AG20443 (cell line): ENCODE measurements at regions not wholly inside any gene's neighbourhood (a gene's known extent, or its start where the extent isn't known, plus 50 kb on each side); places are given as distances from the start of the nearest gene placed in this dataset.
"Not testable (repeated sequence)": the region's sequence is repeated elsewhere in the genome, so short reads cannot be mapped to it uniquely, and the experiment has no call there.

Source experiments
- DNase-seq: peaks from one replicate; pipeline ENCODE4 v3.0.0; 2012; ENCODE audit warnings: low spot score, mixed read lengths

DNA sequence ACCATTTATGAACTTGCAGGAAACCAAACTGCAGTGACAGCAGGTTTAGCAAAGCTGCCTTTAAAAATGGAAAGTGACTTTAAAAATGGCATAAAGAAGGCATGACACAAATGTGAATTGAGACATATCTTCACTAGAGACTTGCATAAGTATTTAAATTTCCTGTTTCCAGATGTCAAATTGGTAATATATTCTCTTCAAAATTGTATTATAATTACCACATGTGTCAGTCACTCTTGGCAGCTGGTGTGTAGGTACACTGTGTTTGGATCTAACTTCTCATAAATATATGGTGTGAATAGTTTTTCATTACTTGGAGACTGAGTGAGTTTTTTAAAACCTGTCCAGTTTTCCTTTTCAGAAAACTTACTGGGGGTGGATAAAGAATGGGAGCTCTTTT lies 636.2 kb upstream of the SGO1 start:
- no peak for DNase-seq

DNA sequence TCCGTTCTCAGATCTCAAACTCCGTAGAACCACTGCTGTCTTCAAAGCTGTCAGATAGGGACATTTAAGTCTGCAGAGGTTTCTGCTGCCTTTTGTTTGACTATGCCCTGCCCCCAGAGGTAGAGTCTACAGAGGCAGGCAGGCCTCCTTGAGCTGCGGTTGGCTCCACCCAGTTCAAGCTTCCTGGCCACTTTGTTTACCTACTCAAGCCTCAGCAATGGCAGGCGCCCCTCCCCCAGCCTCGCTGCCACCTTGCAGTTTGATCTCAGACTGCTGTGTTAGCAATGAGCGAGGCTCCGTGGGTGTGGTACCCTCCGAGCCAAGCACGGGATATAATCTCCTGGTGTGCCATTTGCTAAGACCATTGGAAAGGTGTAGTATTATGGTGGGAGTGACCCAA lies 634.9 kb upstream of the SGO1 start:
- DNase-seq = not testable (repeated sequence)

DNA sequence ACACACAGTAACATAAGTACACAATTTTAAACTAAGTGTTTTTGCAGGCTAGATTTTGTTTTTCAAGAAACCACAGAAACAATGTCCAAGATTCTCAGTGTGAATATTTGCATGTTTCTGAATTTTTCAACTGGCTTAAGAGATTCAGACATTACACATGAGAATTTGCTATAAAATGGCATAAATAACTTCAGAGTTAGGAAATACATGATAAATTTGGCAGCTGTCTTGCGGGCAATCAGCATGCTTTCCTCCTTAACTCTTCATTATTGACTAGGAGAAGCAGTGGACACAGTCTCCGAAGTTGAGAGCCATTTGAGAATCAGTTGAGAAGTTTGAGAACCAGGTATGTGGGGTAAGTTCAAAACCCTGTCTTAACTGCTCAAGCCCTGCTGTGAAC lies 625.6 kb upstream of the SGO1 start:
- DNase-seq = peak; percentile 10

DNA sequence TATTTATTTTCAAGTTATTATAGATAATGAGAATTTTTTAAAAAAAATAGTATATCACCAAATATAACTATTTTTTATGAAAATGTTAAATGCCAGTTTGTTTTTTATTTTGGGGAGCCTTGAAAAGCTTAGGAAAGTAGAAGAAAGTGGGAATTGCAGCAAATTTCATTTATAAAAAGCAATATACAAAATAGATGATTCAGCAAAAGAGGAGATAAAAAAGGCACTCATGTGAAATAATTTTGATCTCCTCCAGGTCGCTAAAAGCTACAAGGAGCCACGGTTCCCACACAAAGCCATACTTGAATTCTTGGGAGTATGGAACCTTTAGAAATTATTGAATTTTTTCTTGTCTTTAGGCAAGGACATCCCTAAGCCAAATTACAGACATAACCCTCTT lies 625.0 kb upstream of the SGO1 start:
- DNase-seq = no peak

DNA sequence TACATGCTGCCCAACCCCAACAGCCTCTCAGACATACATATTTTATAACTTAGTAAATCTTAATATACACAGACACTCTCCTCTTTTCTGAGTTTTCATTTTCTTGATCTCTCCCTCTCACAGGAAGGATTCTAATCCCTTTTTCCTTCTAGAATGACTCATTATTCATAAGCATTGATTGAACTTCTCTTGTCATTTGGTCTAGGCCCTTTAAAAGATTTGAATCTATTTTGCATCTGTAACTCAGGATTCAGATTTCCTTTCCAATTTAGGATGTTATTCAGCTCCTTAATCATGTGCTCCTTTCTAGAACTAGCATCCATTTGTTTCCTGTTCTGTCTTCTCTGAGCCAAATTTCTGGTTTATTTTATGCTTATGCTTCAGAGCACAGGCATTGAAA lies 624.5 kb upstream of the SGO1 start:
- no peak for DNase-seq

DNA sequence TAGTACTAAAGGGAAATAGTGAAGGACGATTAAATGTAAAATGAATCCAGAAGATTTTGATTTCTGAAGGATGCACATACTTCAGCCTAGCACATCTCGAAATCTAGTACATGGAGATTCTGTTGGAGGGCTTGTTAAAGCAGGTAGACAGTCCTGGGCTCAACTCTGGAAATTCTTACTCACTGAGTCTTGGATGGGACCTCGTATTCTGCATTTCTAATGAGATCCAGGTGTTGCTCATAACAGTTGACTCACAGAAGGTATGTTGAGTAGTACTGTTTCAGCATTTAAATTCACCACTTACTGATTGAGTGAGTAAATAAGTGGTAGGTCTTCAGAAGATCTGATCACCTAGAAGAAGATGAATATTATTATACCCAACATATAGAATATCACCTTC lies 623.4 kb upstream of the SGO1 start:
- no peak for DNase-seq

DNA sequence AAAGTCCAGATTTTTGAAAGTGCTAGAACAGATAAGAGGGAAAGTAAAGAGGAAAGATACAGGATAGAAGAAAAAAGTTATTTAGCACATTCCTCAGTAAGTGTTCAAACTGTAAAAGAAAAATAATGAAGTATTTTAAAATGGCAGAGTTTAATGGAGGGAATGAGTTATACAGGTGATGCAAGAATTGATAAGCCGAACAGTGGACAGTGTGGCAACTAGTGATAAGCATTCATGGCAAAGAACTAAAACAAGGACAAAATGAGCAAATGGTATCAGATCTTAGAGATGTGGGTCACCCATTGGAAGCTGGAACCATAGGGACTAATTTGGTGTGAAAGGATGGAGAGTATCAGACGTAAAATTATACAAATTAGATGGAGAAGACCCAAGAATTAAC lies 622.9 kb upstream of the SGO1 start:
- no peak for DNase-seq

DNA sequence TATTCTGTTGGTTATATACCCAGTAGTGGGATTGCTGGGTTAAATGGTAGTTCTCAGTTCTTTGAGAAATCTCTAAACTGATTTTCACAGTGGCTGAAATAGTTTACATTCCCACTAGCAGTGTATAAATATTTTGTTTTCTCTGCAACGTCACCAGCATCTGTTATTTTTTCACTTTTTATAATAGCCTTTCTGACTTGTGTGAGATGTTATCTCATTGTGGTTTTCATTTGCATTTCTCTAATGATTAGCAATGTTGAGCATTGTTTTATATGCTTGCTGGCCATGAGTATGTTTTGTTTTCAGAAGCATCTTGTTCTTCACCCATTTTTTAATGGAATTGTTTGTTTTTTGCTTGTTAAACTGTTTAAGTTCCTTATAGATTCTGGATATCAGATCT lies 612.7 kb upstream of the SGO1 start:
- DNase-seq = no peak

DNA sequence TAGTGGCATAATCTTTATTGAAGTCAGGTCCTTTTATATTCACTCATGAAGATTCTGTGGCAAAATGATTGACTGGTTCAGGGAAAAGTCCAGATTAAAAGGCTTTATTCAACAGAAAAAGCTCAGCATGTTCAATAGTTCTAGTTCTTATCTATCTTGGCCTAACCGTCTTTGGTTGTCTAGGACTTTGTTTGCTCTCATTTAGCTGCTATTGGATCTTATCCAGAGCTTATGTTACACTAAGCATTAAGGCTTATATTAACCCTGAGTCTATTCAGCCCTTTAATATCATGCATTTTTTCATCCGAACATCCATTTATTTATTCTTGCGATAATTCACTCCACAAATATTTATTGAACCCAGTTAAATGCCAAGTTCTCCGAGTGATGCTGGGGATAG lies 601.0 kb upstream of the SGO1 start:
- DNase-seq = no peak

DNA sequence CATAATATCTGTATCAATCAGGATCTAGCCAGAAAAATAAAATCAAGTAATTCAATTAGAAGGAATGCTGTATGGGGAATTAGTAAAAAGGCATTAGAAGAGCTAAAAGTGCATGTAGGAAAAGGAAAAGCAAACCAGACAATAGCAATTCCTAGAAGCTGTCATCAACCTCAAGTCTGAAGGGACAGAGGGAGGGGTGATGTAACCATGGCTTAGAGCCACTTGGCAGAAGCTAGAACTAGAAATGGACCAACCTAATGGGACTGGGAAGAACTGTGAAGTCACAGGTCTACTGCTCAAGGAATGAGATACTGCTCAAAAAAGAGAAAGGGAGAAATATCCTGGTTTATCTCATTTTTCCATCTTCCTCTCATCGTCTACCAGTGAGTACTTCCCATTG lies 590.7 kb upstream of the SGO1 start:
- peak; percentile 23 for DNase-seq

DNA sequence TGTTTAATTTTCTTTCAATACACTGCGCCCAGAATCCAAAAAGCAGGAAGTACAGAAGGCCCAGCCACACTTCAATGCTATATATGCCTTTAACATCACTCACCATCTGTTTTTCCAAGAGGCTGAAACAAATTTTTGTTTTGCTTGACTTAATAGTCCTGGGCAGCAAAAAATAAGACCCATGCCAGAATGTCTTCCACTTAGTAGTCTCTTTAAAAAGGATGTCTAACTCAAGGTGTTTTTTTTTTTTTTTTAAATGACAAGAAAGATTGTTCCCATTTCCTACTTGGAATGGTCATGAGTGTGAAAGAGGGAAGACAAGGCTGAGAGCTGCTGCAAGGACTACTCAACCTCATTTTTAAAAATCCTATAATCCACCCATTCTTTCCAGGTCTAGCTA lies 590.3 kb upstream of the SGO1 start:
- no peak for DNase-seq

DNA sequence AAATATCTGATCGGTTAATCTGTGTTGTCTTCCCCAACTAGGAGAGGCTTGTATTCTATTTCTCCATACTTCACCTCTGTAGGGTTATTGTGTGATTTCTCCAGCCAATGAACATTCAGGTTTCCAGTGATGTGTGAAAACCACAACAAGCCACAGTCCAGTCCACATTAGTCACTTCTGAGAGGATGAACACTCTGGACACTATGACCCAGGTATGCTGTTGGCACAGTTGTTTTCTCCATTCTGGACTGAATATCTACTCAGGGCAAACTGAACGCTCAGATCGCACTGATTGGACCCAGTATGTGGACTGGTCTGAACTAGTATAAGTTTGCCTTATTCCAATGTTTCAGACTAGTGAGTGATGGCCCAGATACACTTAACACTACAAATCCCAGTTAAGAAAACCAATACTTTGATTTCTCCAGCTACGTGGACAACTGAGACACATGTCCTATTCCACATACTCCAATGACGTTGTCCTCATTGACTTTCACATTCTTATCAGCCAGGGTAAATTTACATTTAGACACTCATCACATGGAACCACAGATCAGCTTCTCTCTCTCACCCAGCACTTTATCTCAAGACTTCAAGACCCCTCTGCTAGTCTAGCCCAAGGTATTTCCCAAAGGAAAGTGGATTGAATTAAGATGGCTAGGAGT lies 587.4 kb upstream of the SGO1 start:
- DNase-seq = no peak

DNA sequence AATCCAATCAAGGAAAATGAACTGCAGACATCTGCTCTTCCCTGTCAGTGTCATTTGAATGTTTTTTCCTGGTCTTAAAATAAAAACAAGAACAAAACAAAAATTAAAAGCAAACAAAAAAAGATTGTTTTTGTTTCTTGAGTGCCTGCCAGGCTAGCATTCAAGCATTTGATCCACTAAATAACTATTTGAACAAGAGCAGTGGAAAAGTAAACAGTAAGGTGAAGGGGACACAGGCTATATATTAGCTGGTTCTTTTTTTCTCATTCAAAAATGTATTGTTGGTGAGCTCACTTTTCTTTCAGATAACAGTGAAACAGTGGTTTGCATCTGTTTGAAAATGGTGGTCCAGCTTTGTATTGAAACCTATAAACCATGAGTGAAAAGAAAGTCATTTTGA lies 586.9 kb upstream of the SGO1 start:
- no peak for DNase-seq

DNA sequence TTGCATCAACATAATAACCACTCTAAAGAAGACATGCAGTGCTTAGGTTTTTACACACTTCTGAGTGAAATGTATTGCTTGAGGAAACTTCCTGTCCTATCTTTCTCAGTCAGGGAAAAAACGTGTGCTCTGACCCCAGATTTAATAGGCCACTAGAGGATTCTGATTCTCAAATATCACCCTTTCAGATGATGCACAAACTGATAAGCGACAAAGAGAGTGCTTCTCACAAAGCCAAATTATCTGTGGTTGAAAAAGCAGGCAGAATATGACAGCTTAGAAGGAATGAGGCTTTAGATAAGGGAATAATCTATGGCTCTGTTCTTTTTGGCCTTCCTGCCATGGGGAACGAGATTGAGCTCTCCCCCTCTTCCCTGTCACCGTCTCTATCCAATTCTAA lies 583.4 kb upstream of the SGO1 start:
- no peak for DNase-seq

DNA sequence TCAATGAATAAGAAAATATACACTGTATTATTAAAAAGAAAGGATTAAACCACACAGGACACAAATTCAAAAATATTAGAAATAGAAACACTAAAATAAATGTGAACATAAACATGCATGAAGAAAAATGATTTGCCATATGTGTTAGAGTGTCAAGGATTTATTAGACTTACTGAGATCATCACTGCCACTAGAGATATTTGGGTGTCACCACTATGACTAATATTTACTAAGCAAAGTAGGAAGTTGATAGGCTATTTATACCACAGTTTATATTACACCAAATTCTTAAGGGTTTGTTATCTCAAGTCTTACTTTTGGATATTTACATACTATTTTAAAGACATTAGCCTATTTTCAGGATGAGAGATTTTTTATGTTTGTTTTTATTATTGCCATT lies 575.0 kb upstream of the SGO1 start:
- no peak for DNase-seq

DNA sequence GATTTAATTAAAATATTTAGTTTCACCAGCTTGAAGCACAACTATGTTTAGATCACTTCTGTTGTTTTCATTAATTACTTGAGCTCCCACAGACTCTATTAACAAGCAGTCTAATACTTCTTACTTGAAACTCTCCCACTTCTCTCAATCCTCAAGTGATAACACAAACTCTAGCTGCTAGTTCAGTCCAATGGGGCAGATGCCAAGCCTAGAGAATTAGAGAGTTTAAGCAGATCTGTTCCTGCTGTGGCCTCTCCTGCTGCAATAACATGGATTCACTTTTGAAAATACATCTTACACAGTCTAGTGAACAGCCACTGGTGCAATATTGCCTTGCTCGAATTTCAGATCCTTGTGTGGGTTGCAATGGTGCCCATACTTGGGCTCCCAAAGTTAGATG lies 566.4 kb upstream of the SGO1 start:
- DNase-seq = no peak

DNA sequence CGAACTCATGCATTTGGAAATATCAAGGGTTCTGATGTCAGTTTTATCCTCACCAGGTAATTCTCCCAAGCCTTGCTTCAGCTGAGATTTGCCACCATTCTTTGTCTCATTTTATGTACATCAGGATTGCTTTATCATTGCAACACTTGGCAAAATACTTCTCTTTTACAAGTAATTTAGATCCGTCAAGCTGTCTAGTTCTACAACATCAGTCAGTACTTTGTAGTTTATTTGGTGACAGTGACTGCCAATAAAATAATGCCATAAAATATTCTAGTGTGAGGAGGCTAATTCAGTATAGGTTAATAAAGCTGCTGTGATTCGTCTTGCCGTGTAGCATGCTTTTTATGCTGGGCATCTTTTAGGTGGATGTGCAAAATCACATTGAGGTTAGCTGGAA lies 565.3 kb upstream of the SGO1 start:
- no peak for DNase-seq

DNA sequence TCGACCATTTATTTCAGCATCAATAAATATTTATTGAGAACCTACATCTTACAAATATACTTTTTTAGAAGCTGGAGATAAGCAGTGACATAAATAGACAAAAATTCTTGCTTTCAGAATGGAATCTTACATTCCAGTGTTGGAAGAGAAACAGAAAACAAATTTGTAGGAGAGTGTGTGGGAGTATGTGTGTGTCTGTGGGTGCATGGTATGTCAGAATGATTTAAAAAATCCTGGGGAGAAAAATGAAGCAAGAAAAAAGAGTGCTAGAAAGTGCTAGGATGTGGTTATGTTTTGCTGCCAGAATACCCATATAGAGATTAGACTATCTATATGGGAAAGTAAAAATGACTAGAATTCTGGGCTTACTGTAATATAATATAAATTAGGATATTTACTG lies 561.7 kb upstream of the SGO1 start:
- no peak for DNase-seq

DNA sequence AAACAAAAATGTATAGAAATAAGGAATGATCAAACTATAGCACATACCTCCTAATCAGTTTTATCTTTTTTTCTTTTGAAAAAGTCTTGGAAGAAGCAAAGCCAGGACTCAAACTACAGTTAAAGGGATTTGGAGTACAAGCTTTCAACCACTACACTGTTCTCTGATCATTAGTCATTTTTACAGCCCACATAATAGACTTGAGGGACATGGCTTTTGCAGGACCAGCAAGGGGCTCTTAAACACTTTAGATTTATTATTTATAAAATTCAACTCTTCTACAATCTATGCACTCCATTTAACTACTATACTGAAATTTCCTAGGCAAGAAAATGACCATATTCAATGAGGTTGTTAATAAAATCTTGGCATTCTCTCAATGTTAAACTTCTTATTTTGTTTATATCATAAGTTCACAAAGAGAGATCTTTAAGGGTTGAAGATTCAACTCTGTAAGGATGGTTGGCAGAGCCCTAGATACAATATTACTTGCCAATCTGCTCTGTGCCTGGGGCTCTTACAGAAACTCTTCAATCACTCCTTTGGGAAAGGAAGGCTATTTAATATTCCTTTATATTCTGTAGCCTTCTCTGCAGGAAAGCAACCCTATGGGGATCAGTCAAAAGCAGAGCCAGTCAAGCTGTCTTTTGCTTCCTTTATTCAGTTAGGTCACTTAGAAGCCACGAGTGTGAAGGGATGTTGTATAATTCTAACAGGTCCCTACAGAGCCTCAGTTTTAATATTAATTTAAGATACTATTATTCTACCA lies 557.7 kb upstream of the SGO1 start:
- no peak for DNase-seq

DNA sequence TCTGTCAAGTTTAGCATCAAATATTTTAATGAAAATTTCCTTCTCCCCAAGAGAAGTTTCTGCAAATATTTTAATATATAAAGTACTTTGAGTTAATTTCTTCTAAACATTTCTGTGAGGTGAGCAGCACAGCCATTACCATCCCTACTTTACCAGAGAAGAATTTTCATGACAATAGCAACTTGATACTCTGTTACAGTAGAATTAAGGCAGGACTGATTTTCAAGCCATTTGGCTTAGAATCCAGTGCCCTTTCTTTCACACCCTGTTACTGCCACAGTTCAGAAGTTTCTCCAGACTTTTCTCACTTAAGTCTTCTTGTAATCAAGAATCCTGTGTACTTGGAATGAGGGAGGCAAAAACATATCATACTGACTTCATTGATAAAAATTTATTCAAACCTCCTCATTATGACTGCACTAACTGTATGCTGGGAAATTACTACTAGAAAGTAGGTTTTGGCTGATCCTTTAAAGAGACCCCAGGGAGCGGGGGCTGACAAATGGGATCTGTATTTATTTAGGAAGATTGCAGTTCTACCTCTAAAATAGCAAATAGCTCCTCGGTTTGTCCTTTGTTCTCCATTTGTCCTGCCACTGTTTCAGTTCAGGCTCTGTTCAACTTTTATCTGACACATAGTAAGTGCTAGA lies 557.0 kb upstream of the SGO1 start:
- no peak for DNase-seq

DNA sequence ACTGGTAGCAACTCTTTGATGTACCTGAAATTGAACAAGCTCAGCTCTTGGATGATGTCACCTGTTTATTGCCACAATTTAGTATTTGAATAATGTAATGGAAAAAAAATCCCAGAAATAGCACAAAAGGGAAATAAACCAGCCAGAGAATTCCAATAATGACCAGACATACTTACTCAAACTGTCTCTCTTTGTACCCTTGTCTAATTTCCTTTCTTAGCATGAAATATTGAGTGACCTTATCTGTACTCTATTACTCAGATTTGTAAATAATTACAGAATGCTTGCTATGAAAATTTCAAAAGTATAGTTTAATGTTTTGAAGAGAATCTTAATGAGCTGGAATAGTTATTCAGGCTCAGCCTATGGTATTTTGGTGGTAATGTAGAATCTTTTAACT lies 555.4 kb upstream of the SGO1 start:
- no peak for DNase-seq

DNA sequence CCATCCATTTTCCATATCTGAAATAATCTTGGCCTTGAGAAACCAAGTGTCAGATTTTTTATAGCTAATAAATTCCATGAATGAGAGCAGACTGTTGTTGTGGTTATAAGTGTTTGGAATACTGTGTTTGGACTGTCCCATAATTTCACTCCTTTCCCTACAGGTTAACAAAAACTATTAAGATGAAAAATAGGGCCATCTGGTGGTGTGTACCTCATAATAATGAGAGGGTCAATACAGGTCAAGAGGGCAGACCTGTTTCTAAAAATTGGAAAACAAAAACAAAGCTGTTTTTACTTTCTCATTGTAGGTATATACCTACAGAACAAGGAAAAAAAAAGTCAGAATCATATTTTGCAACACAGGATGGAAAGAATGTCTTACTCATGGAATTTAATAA lies 553.8 kb upstream of the SGO1 start:
- DNase-seq = no peak

DNA sequence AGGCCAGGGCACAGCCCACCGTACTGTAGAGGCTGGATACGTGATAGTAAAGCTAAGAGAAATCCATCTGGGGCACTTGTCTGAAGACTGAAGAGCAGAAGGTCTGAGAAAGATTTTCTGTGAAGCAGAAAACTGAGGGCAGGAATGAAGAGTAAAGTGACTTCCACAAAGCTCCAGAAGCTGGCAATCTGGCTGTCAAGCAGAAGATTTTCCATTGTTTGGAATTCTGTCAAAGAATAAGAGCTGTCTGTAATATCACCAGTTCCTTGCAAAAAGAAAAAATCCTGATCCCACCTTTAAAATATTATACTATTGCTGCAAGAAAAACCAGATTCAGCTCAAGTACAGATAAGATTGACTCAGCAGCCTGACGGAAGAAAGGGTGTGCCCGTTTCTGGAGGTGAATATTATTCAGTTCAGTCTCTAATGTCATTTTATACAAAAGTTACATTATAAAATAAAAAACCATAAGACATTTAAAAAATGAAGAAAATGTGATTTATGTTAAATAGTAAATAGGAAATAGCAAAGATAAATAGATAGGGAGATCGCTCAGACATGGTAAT lies 550.4 kb upstream of the SGO1 start:
- no peak for DNase-seq
